LNCaP clone FGC (cell line): ENCODE measurements at regions not wholly inside any gene's neighbourhood (a gene's known extent, or its start where the extent isn't known, plus 50 kb on each side); places are given as distances from the start of the nearest gene placed in this dataset.

Source experiments
- DNase-seq: peaks from one replicate; pipeline ENCODE4 v3.0.0-alpha.2; 2011; ENCODE audit warnings: low read depth
- H3K4me3 ChIP-seq: 2 replicates; pipeline ENCODE4 v1.5.1; 2011; ENCODE audit warnings: mild to moderate bottlenecking, low read depth, low read length, control low read depth
- TF ChIP-seq, protein P1 (sequence below): IDR thresholded peaks from 2 replicates; pipeline ENCODE4 v1.5.1; 2012; ENCODE audit warnings: mild to moderate bottlenecking; ENCODE audit not compliant: control insufficient read depth, insufficient read depth; ENCODE audit errors: extremely low read depth

DNA sequence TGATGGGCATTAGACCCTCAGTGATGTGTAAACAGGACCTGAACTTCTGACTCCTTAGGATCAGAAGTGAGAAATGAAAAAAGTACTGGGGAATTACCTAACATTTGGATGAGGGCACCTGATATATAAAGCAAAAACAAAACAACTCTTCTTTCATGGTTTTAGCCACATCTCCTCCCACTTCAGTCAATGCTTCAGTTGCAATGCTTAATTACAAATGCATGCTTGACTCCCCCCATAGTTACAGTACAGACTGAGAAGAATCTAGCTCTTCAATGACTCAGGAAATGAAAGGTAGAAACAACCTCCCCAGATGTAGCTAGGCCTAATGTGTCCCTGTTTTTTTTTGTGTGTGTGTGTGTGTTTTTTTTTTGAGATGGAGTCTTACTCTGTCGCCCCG, 276.8 kb upstream of the POU3F3 start:
- no peak for DNase-seq
- TF ChIP-seq, protein P1, sequence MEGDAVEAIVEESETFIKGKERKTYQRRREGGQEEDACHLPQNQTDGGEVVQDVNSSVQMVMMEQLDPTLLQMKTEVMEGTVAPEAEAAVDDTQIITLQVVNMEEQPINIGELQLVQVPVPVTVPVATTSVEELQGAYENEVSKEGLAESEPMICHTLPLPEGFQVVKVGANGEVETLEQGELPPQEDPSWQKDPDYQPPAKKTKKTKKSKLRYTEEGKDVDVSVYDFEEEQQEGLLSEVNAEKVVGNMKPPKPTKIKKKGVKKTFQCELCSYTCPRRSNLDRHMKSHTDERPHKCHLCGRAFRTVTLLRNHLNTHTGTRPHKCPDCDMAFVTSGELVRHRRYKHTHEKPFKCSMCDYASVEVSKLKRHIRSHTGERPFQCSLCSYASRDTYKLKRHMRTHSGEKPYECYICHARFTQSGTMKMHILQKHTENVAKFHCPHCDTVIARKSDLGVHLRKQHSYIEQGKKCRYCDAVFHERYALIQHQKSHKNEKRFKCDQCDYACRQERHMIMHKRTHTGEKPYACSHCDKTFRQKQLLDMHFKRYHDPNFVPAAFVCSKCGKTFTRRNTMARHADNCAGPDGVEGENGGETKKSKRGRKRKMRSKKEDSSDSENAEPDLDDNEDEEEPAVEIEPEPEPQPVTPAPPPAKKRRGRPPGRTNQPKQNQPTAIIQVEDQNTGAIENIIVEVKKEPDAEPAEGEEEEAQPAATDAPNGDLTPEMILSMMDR = no peak
- no peak overlapping the region for H3K4me3 ChIP-seq

DNA sequence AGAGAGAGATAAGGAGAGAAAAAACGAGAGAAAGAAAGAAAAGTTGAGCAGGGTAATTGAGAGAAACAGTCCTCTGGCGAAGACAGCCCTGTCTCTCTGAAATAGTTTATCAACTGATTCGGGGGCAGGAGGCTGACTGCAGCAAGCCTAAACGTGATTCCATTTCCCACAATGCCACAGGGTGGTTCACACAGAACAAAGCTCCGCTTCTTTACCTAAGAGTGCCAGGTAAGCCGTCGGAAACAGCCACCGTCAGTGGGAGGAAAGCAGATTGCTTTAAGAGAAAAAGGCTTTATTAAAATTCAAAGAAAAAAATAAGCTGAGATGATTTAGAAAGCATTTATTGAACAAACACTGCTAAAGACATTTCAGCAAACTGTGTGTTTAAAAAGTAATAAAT, 271.4 kb upstream of the POU3F3 start:
- TF ChIP-seq, protein P1 = no peak
- DNase-seq = no peak

DNA sequence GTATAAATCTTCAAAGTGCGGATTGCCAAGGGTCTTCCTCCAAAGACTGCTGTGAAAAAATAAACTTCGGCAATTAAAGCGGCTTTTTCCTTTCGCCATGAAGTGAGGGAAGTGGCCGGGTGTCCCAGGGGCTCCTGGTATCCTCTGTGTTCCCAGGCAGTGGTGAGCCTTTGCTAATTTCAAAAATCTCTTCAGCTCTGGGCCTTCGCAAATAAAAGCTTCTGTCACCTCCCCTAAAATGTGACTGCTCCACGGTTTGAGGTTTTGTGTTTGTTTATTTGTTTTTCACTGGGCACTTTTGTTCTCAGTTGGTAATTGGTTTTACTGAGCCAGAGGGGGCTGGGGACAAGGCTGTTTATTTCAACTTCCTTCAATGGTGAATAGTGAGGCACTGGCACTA, 270.1 kb upstream of the POU3F3 start:
- no peak for DNase-seq
- TF ChIP-seq, protein P1 = no peak

More for the DNA sequence above, 271.4 kb upstream of the POU3F3 start:
- H3K4me3 ChIP-seq = no peak overlapping the region

DNA sequence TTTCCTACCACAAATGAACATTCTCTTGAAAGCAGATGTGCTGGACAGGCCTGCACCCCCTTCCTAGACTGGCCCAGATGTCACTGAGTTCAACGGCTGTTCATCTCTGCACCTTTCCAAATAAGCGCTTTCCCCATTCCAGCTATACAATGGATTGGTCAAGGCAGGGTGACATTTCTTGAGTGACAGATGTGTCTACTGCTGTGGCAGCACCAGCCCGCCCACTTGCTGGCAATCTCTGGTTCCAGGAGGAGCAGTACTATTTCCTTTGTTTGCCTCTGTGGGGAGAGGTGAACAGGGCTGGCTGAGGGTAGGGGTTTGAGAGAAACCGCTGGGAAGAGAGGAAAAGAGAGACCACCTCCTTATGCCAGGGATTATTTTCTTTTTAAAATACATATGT, 269.5 kb upstream of the POU3F3 start:
- H3K4me3 ChIP-seq = no peak overlapping the region
- no peak for DNase-seq
- TF ChIP-seq, protein P1 = no peak

More for the DNA sequence above, 270.1 kb upstream of the POU3F3 start:
- no peak overlapping the region for H3K4me3 ChIP-seq

DNA sequence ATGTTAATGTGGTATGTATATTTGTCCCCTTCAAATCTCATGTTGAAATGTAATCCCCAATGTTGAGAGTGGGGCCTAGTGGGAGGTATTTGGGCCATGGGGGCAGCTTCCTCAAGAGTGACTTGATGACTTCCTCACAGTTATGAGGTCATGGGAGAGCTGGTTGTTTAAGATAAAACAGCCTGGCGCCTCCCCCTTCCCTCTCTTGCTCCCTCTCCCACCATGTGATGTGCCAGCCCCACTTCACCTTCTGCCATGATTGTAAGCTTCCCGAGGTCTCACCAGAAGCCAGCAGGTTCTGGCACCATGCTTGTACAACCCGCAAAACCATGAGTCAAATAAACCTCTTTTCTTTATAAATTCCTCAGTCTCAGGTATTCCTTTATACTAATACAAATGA, 258.3 kb upstream of the POU3F3 start:
- H3K4me3 ChIP-seq = no peak overlapping the region
- TF ChIP-seq, protein P1 = no peak
- no peak for DNase-seq

DNA sequence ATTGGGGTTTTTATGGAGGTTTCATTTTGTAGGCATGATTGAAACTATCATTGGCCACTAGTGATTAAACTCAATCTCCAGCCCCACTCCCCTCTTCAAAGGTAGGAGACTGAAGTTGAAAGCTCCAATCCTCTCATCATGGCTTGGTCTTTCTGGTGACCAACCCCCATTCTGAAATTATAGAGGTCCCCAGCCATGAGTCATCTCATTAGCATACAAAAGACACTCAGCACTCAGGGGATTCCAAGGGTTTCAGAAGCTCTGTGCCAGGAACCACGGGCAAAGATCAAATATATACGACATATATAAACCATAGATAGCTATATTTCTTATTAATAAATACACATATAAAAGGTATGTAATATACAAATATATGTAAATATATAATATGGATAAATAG, 256.0 kb upstream of the POU3F3 start:
- H3K4me3 ChIP-seq = no peak overlapping the region
- TF ChIP-seq, protein P1 = no peak
- no peak for DNase-seq

DNA sequence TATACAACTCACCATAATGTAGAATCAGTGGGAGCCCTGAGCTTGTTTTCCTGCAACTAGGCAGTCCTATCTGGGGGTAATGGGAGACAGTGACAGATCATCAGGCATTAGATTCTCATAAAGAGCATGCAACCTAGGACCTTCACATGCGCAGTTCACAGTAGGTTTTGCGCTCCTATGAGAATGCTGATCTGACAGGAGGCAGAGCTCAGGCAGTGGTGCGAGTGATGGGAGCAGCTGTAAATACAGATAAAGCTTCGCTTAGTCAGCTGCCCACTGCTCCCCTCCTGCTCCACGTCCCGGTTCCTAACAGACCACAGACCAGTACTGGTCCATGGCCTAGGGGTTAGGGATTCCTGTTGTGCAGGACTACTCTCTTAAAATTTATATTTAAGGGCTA, 255.3 kb upstream of the POU3F3 start:
- TF ChIP-seq, protein P1 = no peak
- DNase-seq = no peak
- H3K4me3 ChIP-seq = no peak overlapping the region
